Liver (tissue), 8 donors: ENCODE measurements at regions not wholly inside any gene's neighbourhood (a gene's known extent, or its start where the extent isn't known, plus 50 kb on each side); places are given as distances from the start of the nearest gene placed in this dataset.

Experiments used
- DNase-seq: peaks from one replicate; pipeline ENCODE4 v3.0.0-alpha.2; 2017; ENCODE audit warnings: low spot score
- H3K27ac ChIP-seq, 2 donors: one replicate each; pipeline ENCODE4 v1.7.0; 2013; ENCODE audit warnings: inconsistent platforms in 2 of 2, low read length in 2 of 2, control low read depth in 1 of 2, low read depth in 1 of 2, mild to moderate bottlenecking in 1 of 2
- H3K27me3 ChIP-seq, 4 donors: one replicate each; pipeline versions ENCODE4 v1.6.1 to v1.7.0; 2013; ENCODE audit warnings: low read length in 3 of 4, inconsistent platforms in 1 of 4, mild to moderate bottlenecking in 1 of 4, moderate library complexity in 1 of 4; ENCODE audit not compliant: control insufficient read depth in 4 of 4, insufficient read depth in 4 of 4
- H3K36me3 ChIP-seq, 4 donors: one replicate each; pipeline versions ENCODE4 v1.6.1 to v1.7.0; 2013; ENCODE audit warnings: low read length in 3 of 4, mild to moderate bottlenecking in 3 of 4, low read depth in 1 of 4, moderate library complexity in 1 of 4; ENCODE audit not compliant: control insufficient read depth in 4 of 4, insufficient read depth in 3 of 4
- H3K4me1 ChIP-seq, 4 donors: one replicate each; pipeline versions ENCODE4 v1.6.1 to v1.7.0; 2013; ENCODE audit warnings: low read length in 3 of 4, mild to moderate bottlenecking in 3 of 4, moderate library complexity in 1 of 4; ENCODE audit not compliant: control insufficient read depth in 4 of 4, insufficient read depth in 4 of 4
- H3K4me3 ChIP-seq, 3 donors: one replicate each; pipeline versions ENCODE4 v1.6.1 to v1.7.0; 2013; ENCODE audit warnings: low read length in 3 of 3, control low read depth in 1 of 3, low read depth in 1 of 3, mild to moderate bottlenecking in 1 of 3
- H3K9ac ChIP-seq, 2 donors: one replicate each; pipeline ENCODE4 v1.7.0; 2013; ENCODE audit warnings: low read length in 2 of 2, mild to moderate bottlenecking in 2 of 2, moderate library complexity in 2 of 2, control low read depth in 1 of 2, low read depth in 1 of 2
- H3K9me3 ChIP-seq, 4 donors: one replicate each; pipeline versions ENCODE4 v1.6.1 to v1.7.0; 2013; ENCODE audit warnings: low read length in 3 of 4; ENCODE audit not compliant: control insufficient read depth in 4 of 4
- ATF3 ChIP-seq: IDR thresholded peaks from 2 replicates; pipeline ENCODE4 v1.6.1; 2016; ENCODE audit warnings: antibody characterized with exemption
- CTCF ChIP-seq: fragments of 150-350 bp; IDR thresholded peaks from 2 replicates; pipeline ENCODE4 v1.5.1; 2017; ENCODE audit warnings: improper control_type of control experiment, low read depth, low read length; ENCODE audit not compliant: missing input control
- EGR1 ChIP-seq, 2 donors: IDR thresholded peaks; 2 replicates each; pipeline ENCODE4 v1.6.1; 2016 to 2018; ENCODE audit warnings: antibody characterized with exemption in 2 of 2, low read depth in 2 of 2
- FOXA1 ChIP-seq: IDR thresholded peaks from 2 replicates; pipeline ENCODE4 v1.6.1; 2016; ENCODE audit warnings: antibody characterized with exemption
- GABPA ChIP-seq, 2 donors: IDR thresholded peaks in 1 of 2; conservative IDR thresholded peaks in 1 of 2; 2 replicates each; pipeline ENCODE4 v1.6.1; 2016; ENCODE audit warnings: antibody characterized with exemption in 2 of 2, mild to moderate bottlenecking in 1 of 2, moderate library complexity in 1 of 2
- HNF4A ChIP-seq, 2 donors: conservative IDR thresholded peaks; 2 replicates each; pipeline ENCODE4 v1.6.1; 2016; ENCODE audit warnings: antibody characterized with exemption in 2 of 2, mild to moderate bottlenecking in 2 of 2
- HNF4G ChIP-seq: IDR thresholded peaks from 2 replicates; pipeline ENCODE4 v1.6.1; 2016; ENCODE audit warnings: antibody characterized with exemption
- JUND ChIP-seq, 2 donors: IDR thresholded peaks; 2 replicates each; pipeline ENCODE4 v1.6.1; 2016; ENCODE audit warnings: antibody characterized with exemption in 2 of 2
- RAD21 ChIP-seq, 2 donors: IDR thresholded peaks; 2 replicates each; pipeline ENCODE4 v1.6.1; 2016; ENCODE audit warnings: antibody characterized with exemption in 2 of 2, mild to moderate bottlenecking in 2 of 2
- REST ChIP-seq: IDR thresholded peaks from 2 replicates; pipeline ENCODE4 v1.6.1; 2016; ENCODE audit warnings: antibody characterized with exemption, mild to moderate bottlenecking
- SP1 ChIP-seq: IDR thresholded peaks from 2 replicates; pipeline ENCODE4 v1.6.1; 2018; ENCODE audit warnings: antibody characterized with exemption, mild to moderate bottlenecking
- YY1 ChIP-seq: IDR thresholded peaks from 2 replicates; pipeline ENCODE4 v1.6.1; 2016; ENCODE audit warnings: antibody characterized with exemption, mild to moderate bottlenecking
- WGBS: extraction: QIAGEN DNeasy Blood & Tissue Kit; methylation state at CpG from one replicate; pipeline ENCODE4 v1.1.7; 2013; 5-methylcytosine and 5-hydroxymethylcytosine counted together
- donor health status: healthy.
- donor health status: healthy.
- donor health status: healthy.
- donor health status: healthy.
- donor health status: healthy.

GRCh38 chr3:55164191-55164590 is 236.3 kb upstream of the LRTM1 start:
- Histone ChIP-seq H3K27me3 (peaks cover 0 to 7% (median 0%) of the 10 kb centered on the region in 4 donors), H3K4me1 (no peaks in the 10 kb centered on the region), H3K36me3 (no peaks in the 10 kb centered on the region), H3K4me3 (no peak overlapping the region), H3K27ac (no peak overlapping the region), H3K9ac (no peak overlapping the region), H3K9me3 (no peaks in the 10 kb centered on the region)
- TF ChIP-seq CTCF (no peak), FOXA1 (no peak), HNF4G (no peak)
- no peak for DNase-seq

GRCh38 chr3:55163421-55163820 is 235.6 kb upstream of the LRTM1 start:
- H3K27ac ChIP-seq, result no peak overlapping the region
- H3K9ac ChIP-seq, result no peak overlapping the region
- 85% methylated on average over 5 of the region's 5 CpGs for WGBS
- TF ChIP-seq CTCF, result no peak
- no peak for TF ChIP-seq GABPA (IDR thresholded peaks at IDR 0.05 in 1 of 2, conservative IDR thresholded peaks at IDR 0.05 in 1 of 2)
- TF ChIP-seq HNF4A (conservative IDR thresholded peaks at IDR 0.05), result no peak
- no peak for TF ChIP-seq FOXA1
- TF ChIP-seq JUND (IDR thresholded peaks at IDR 0.05), result no peak
- no peak for TF ChIP-seq SP1
- TF ChIP-seq EGR1 (IDR thresholded peaks at IDR 0.05; ENCODE audit: low read depth in 2 of 2), result no peak
- H3K27me3 ChIP-seq, result peaks cover 0 to 7% (median 0%) of the 10 kb centered on the region in 4 donors
- H3K4me1 ChIP-seq, result no peaks in the 10 kb centered on the region
- H3K9me3 ChIP-seq, result no peaks in the 10 kb centered on the region
- no peak for DNase-seq
- no peak overlapping the region for H3K4me3 ChIP-seq
- H3K36me3 ChIP-seq, result no peaks in the 10 kb centered on the region

GRCh38 chr3:55162031-55162795 is 234.4 kb upstream of the LRTM1 start:
- no peak for TF ChIP-seq SP1
- no peak for TF ChIP-seq ATF3
- no peak for TF ChIP-seq EGR1 (IDR thresholded peaks at IDR 0.05; ENCODE audit: low read depth in 2 of 2)
- no peak for TF ChIP-seq REST
- no peak for TF ChIP-seq RAD21 (IDR thresholded peaks at IDR 0.05)
- no peak for TF ChIP-seq YY1
- no peak for DNase-seq
- Histone ChIP-seq H3K36me3 (no peaks in the 10 kb centered on the region), H3K9ac (no peak overlapping the region), H3K4me1 (no peaks in the 10 kb centered on the region), H3K9me3 (peaks cover 0 to 2% (median 0%) of the 10 kb centered on the region in 4 donors), H3K27ac (no peak overlapping the region), H3K4me3 (no peak overlapping the region), H3K27me3 (peaks cover 0 to 3% (median 0%) of the 10 kb centered on the region in 4 donors)
- WGBS, result 70% methylated on average over 3 of the region's 3 CpGs
